Cardiac fibroblast (primary cell): ENCODE measurements at regions not wholly inside any gene's neighbourhood (a gene's known extent, or its start where the extent isn't known, plus 50 kb on each side); places are given as distances from the start of the nearest gene placed in this dataset.
"Not testable (repeated sequence)": the region's sequence is repeated elsewhere in the genome, so short reads cannot be mapped to it uniquely, and the experiment has no call there.

ENCODE experiments used
- DNase-seq, 2 donors: peaks; one replicate each; pipeline versions ENCODE4 v3.0.0 to v3.0.0-alpha.2; 2010; ENCODE audit warnings: low read depth in 2 of 2
- H3K4me3 ChIP-seq, 2 donors: replicated peaks in 1 of 2; 1 replicate in 1 of 2; 2 replicates in 1 of 2; pipeline ENCODE4 v1.5.1; 2011; ENCODE audit warnings: low read depth in 2 of 2, low read length in 2 of 2, mild to moderate bottlenecking in 2 of 2, moderate library complexity in 1 of 2
- TF ChIP-seq, protein P1 (sequence below): IDR thresholded peaks from one replicate; pipeline ENCODE4 v1.5.1; 2011; ENCODE audit warnings: low read depth, mild to moderate bottlenecking, low read length, inconsistent platforms

DNA sequence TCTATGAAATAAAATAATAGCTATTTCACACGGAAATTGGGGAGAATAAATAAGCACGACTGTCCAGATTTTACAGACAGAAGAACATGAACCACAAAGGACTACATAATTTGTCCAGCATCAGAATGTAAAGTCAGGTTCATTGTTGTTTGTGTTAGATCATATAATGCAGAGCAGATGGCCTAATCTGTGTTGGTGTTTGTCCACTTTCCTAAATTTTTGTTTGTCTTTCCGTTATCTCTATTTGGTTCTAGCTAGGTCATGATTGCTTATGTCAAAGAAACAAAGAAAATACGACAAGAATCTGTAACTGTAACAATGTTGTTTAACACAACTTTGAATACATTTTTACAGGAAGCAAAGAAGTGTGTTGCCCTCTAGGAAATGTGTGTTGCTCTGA, 75.6 kb upstream of the ANKRD28 start:
- no peak overlapping the region for H3K4me3 ChIP-seq
- TF ChIP-seq, protein P1, sequence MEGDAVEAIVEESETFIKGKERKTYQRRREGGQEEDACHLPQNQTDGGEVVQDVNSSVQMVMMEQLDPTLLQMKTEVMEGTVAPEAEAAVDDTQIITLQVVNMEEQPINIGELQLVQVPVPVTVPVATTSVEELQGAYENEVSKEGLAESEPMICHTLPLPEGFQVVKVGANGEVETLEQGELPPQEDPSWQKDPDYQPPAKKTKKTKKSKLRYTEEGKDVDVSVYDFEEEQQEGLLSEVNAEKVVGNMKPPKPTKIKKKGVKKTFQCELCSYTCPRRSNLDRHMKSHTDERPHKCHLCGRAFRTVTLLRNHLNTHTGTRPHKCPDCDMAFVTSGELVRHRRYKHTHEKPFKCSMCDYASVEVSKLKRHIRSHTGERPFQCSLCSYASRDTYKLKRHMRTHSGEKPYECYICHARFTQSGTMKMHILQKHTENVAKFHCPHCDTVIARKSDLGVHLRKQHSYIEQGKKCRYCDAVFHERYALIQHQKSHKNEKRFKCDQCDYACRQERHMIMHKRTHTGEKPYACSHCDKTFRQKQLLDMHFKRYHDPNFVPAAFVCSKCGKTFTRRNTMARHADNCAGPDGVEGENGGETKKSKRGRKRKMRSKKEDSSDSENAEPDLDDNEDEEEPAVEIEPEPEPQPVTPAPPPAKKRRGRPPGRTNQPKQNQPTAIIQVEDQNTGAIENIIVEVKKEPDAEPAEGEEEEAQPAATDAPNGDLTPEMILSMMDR, result no peak
- DNase-seq, result no peak

DNA sequence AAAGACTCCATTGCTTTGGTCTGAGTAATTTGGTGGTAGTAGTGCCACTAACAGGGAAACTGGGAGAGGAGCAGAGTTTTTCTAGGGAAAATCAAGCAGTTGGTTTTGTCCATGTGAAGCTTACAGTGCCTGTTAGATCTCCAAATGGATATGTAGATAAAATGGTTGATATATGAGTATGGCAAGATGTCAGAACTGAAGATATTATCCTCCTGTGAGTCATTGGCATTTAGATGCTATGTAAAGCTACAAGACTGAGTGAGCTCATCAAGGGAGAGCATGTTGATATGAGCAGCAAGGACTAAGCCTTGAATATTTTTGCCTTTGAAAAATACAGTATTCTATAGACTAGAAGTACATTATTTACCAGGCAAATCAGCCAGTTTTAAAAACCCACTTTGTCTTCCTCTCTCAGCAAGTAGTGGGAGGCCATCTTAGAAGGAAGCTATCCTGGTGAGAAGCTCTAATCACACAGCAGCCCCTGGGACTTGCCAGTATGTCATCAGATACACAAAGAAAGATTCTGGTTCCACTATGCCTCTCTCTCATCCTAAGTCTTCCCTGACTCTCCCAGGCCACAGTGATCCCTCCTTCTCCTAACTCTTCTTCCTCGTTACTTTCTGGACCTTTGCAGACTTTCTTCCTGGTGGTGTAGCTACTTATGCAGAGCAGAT, 77.4 kb upstream of the ANKRD28 start:
- TF ChIP-seq, protein P1, result no peak
- peak; percentile 11 to 60 for DNase-seq
- H3K4me3 ChIP-seq, result no peak overlapping the region

DNA sequence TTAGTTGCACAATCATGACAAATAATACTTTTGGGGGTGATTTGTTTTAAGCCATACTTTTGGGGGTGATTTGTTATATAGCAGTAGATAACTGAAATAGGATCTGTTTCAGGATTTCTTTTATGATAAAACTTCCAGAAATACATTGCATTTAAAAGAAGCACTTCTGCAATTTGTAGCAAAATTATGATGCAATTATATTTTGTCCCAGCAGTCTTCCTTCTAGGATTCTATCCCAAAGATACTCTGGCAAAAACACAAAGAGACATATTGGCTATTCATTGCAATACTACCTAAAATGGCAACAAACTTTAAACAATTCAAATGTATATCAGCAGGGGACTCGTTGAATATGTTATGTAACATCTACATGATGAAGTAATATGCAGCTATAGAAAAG, 78.9 kb upstream of the ANKRD28 start:
- TF ChIP-seq, protein P1, result no peak
- DNase-seq, result no peak
- no peak overlapping the region for H3K4me3 ChIP-seq

DNA sequence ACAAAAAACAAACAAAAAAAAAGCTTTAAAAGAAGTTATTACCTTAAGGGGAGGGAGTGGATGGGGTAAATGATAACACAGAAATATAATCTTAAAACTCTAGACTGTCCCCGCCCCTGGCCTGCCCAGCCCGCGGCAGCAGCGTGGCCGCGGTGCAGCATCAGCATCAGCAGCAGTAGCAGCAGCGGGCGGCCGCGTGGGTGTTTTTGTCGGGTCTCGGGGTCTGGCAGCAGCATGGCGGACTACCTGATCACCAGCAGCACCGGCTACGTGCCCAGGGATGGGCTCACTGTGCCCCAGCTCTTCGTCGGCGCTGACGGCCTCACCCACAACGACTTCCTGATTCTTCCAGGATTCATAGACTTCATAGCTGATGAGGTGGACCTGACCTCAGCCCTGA, 80.0 kb upstream of the ANKRD28 start:
- TF ChIP-seq, protein P1, result no peak
- DNase-seq, result no peak
- no peak overlapping the region for H3K4me3 ChIP-seq

DNA sequence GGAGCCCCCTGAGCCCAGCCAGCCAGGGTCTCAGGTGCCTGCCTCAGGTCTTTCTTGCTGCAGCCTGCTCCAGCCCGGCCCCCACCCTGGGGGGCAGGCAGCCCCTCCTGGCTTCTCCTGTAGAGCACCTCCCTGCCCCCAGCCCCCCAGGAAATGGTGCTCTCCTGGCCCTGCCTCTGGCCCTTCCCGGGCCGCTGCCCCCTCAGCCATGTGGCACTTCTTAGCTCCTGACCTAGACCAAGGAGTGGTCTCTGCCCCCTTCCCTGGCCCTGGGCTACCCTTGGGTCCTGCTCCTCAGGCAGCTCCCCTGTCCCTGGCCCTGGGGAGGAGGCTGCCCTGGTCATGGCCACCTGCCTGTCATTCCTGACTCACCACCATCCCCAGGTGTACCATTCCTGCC, 82.0 kb upstream of the ANKRD28 start:
- not testable (repeated sequence) for DNase-seq, H3K4me3 ChIP-seq

DNA sequence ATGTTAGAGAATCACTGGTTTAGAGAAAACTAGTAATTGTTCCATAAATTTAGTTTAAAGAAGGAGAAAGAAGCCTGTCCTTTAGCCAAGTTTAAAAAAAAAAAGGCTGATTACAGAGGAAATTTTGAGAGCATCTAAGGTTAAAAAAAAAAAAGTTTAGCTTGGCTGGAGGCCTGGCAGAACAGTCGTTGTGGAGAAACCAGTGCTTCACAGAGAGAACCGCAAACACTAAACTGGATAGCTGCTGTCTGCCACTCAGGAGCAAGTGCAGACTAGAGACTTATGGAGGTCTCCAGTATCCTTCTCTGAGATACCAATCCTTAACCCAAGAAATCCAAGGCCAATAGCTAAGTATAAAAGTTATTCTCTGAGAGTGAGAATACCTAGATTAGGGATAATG, 84.8 kb upstream of the ANKRD28 start:
- no peak overlapping the region for H3K4me3 ChIP-seq
- TF ChIP-seq, protein P1, result no peak
- no peak for DNase-seq

DNA sequence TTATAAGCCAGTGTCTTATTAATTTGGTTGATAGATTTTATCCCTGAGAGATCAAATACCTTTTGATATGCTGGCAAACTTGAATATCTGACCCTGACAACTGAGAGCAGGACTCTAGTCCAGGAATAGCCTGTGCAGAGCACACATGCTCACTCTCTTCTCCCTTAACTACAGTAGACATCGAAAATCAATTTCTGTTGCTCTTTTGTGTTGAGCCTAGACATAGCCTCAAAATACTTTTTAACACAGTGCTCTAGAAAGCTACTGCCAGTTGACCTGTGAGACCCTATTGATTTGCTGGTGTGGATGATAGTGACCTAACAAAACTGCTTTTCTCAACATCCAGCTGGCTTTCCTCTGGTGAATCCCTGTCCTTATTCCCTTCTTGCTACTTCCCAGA, 86.4 kb upstream of the ANKRD28 start:
- TF ChIP-seq, protein P1, result no peak
- H3K4me3 ChIP-seq, result no peak overlapping the region

More for the DNA sequence above, 86.4 kb upstream of the ANKRD28 start:
- DNase-seq, result no peak
